HuH-7.5 (cell line): ENCODE measurements at regions not wholly inside any gene's neighbourhood (a gene's known extent, or its start where the extent isn't known, plus 50 kb on each side); places are given as distances from the start of the nearest gene placed in this dataset.
"Not testable (repeated sequence)": the region's sequence is repeated elsewhere in the genome, so short reads cannot be mapped to it uniquely, and the experiment has no call there.

ENCODE experiments used
- DNase-seq: peaks from one replicate; pipeline ENCODE4 v3.0.0; 2011; ENCODE audit warnings: low spot score

- DNase-seq, result no peak
These were observed 535.3 kb upstream of the SYT4 start for GRCh38 chr18:43812627-43813026.

DNA sequence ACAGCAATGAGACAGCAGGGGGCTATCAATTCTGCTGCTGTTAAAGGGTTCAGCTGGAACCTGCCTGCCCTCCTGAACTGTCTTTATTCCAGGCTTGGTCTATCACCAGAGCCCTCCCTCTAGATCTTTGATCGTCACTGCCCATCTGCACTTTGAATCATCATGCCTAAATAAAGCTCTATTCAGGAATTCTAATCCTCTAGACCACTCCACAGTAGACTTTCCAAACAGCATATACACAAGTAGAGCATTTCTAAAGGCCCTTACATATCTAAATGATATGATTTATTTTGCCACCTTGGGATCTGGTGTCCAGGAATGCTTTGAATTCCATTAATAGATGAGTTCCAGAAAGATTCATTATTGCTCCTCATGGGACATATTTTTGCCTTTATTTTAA, 542.1 kb upstream of the SYT4 start:
- DNase-seq, result no peak

GRCh38 chr18:43819873-43820272, 542.6 kb upstream of the SYT4 start:
- DNase-seq, result no peak

DNA sequence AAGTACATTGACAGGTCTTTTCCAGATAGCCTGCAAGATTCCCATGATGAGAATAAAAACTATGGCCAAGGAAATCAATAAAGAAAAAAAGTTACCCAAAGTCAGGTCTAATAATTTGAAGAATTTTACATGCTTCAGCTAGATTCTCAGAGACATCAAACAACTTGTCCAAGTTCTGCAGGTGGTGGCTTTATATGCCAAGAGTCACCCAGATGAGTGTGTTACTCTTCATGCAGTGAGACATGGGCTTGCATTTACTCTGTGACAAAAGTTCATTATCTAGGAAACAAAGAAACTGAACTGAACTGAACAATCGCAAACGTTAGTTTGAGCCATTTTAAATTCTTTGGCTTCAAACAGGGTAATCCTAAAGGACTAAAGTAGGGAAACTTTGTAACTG, 548.5 kb upstream of the SYT4 start:
- DNase-seq, result no peak

GRCh38 chr18:43826215-43826614, 548.9 kb upstream of the SYT4 start:
- DNase-seq, result no peak

- no peak for DNase-seq
These were observed 550.0 kb upstream of the SYT4 start for GRCh38 chr18:43827311-43827710.

- no peak for DNase-seq
These were observed 553.0 kb upstream of the SYT4 start for GRCh38 chr18:43830303-43830702.

- no peak for DNase-seq
These were observed 553.7 kb upstream of the SYT4 start for GRCh38 chr18:43830947-43831346.

DNA sequence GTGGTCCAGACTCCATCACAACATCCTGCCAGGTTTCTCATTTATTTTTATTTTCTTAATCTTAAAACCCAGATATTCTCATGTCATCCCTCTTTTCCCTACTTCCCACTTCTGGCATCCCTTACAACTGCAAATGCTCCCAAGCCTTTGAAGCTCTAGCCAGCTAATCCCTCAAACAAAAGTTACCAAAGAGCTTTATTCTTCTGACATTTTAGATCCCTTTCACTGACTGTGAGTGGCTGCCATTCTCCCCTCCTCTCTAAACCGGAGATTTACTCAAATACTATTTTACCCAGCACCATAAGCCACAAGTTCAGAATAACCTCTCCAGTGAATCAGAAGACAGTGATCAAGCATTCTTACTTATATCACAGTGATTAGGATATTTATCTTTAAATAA, 569.0 kb upstream of the SYT4 start:
- no peak for DNase-seq

GRCh38 chr18:43847164-43848091, 570.1 kb upstream of the SYT4 start:
- no peak for DNase-seq

DNA sequence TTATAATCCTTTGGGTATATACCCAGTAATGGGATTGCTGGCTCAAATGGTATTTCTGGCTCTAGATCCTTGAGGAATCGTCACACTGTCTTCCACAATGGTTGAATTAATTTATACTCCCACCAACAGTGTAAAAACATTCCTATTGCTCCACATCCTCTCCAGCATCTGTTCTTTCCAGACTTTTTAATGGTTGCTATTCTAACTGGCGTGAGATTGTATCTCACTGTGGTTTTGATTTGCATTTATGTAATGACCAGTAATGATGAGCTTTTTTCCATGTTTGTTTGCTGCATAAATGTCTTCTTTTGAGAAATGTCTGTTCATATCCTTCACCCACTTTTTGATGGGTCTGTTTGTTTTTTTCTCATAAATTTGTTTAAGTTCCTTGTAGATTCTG, 572.5 kb upstream of the SYT4 start:
- not testable (repeated sequence) for DNase-seq

DNA sequence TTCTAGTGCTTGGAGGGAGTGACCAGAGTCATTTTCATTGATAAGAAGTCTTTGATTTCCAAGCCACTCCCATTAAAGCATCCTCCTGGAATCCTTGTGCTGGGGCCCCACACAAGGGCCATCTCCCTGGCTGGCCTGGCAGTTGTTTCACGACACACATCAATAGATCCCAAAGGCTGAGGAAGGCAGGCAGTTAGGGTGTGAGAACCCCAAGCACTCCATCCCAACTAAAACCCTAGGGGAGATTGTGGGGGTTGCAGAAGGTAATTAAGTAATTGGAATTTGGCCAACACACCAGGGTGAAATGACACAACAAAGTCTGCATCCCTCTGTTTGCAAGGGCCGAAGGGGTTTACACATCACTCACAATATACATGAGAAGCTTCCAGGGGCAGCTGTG, 578.1 kb upstream of the SYT4 start:
- no peak for DNase-seq

DNA sequence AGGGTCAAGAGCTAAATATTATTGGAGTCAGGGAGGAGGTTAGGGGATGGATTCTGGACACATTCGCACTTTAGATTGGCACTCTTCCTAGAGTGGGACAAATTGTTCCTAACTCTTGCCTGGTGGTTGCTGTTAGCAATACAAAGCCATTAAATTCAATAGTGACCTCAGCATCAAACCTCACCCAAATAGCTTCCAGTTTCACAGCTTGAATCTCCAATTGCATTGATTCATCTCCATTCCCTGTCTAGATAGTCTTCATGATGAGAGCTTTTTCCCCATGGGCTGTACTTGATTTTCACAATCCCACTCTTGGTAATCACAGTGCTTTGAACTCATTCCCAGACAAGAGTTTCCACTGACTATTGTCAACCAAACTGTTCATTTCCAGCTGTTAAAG, 585.9 kb upstream of the SYT4 start:
- DNase-seq, result no peak

DNA sequence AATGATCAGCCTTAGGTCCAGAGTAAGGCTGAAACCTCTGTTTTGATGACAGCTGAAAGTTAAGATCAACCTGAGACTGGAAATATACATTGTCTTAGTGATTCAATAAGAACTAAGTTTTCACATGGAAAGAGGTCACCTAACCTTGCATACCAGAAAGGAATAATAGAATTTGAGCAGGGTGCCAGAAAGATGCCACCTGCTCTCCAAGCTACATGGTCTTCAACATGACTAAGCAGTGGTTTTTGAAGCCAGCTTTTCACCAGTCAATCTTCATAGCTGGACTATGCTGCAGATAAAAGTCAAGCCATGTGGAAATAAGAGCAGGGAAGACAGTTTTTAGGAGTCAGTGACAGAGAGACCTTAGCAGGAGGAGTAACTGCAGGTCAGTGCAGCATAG, 589.4 kb upstream of the SYT4 start:
- DNase-seq, result no peak

GRCh38 chr18:43868497-43868995, 591.3 kb upstream of the SYT4 start:
- DNase-seq, result no peak

DNA sequence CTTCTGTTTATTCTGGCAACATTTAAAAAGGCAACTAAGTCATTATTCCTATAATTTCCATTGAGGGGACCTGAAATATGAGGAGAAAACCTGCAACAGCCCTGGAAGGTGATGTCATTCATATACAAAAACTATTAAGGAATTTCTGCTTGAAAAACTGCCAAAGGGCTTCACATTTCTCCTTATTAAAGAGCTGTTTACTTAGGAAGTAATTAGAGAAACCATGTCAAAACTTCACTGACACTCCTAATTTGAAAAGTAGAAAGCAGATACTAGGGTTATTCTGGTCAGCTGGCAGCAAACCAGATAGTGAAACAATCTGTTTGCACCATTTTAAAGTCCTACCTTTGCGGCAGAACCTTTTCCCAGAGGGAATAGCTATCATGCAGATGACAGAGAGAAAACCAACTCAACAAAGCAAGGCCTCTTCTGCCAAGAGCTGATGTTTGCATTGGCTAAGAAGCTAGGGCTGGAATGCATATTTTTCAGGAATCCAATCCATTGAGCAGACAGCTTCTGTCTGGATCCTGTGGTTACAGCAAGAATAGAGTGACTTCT, 592.2 kb upstream of the SYT4 start:
- no peak for DNase-seq

DNA sequence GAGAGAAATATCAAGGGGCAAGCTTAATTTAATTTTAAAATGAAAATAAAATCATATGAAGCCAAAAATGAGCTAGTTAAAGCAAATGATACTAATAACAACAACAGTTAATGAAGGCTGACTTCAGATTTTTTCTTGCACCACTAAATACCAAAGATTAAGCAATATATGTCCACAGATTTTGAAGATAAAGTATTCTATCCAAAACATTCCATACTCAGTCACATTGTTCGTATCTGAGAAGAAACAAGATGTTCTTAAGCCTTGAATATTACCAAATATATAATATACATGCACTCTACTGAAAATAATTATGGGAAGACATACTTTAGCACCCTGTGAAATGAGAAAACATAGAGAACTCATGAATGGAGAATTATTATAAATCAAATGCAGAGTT, 593.3 kb upstream of the SYT4 start:
- DNase-seq, result no peak

GRCh38 chr18:43875511-43875910, 598.2 kb upstream of the SYT4 start:
- no peak for DNase-seq

DNA sequence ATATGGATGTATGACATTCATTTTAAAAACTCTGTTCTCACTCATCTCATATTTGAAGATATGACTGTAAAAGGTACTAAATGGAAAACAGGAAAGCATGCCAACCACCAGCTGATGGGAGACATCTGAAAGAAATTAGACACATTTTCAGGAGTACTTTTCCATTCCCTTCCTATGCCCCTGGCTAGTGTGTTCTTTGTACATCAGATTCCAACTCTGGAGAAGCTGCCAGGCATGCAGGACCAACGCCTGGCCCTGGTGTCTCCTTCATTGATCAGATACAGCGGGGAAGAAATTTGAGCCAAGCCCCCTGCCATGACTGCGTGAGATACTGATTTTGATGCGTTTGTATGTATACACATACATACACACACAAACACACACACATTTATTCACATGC, 599.0 kb upstream of the SYT4 start:
- no peak for DNase-seq

- DNase-seq, result no peak
These were observed 599.5 kb upstream of the SYT4 start for GRCh38 chr18:43876748-43877147.

- no peak for DNase-seq
These were observed 600.5 kb upstream of the SYT4 start for GRCh38 chr18:43877616-43878321.

GRCh38 chr18:43879415-43879814, 602.1 kb upstream of the SYT4 start:
- DNase-seq, result no peak
